ENCODE measurements at regions not wholly inside any gene's neighbourhood (a gene's known extent, or its start where the extent isn't known, plus 50 kb on each side); places are given as distances from the start of the nearest gene placed in this dataset.
A peak's percentile ranks its signal among the peaks of the same experiment; 100 is the strongest.

GRCh38 chr3:182136008-182136910, 424.5 kb downstream of the SOX2 start:
- DNase-seq (ENCODE audit: low spot score) = no peak

DNA sequence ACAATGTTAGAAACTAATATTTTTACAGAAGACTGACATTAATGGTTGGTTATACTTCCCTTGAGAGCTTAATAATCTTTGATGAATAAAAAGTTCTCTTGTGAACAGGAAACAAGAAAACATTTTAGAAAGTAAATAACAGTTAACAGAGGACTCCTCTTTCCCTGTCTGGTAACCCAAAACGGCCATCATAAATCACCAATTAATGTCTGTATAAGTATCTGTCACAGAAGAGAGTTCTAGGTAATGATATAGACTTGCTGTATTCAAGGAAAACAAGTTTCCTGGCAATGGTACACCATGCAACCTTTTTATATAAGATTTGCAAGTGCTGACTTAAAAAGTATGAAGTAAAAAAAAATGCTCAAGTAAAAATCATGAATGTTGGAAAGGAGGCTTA, 426.7 kb downstream of the SOX2 start:
- no peak for DNase-seq (ENCODE audit: low spot score)

DNA sequence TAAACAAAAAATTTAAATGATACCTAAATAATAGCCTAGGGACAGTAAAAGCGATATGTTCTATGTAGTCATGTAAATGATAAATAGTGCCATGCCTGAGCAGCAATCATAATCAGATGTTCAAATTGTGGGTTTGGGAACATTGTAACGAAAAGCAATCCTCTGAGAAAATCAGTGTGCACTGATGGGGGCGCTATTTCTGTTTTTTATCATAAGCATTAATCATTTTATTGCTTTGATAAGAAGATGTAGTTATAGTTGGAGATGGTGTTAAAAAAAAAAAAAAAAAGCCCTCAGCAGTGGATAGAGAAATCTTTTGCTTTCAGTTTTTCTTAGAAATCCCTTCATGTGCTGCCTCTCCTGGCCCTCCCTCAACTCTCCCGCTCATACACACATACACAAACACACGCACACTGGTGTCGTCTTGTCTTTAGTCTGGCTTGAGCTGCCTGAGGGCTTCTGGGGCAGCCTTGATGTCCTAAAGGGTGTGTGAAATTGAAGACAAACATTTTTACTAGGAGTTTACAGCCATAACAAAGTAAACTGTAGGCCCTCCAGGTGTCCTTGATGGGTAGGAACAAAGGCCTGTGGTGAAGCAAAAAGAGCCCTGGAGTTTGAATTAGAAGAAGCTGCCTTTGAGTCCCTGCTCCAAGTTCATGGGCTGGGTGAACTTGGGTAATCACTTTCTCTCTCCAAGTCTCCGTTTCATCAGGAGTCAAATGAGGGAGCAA, 428.1 kb downstream of the SOX2 start:
- no peak for DNase-seq (ENCODE audit: low spot score)

GRCh38 chr3:182142928-182143327, 431.2 kb downstream of the SOX2 start:
- DNase-seq (ENCODE audit: low spot score) = no peak

- DNase-seq (ENCODE audit: low spot score) = no peak
Measured at GRCh38 chr3:182143903-182144302, 432.2 kb downstream of the SOX2 start.

DNA sequence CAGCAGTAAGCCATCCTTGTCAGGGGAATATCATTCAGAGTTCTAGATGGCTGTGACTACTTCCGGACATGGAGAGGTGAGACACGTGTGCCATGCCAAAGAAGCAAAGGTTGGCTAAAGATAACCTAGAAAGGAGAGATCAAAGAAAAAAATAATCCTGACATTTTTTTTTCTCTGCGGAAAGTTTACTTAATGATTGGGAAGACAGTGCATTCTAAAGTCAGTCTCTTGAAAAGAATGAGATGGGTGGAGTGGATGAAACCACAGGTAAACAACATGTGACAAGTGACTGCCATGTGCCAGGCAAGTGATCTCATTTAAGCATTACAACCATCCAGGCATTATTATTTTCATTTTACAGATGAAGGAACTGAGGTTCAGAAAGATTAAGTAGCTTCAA, 436.6 kb downstream of the SOX2 start:
- DNase-seq (ENCODE audit: low spot score) = no peak

GRCh38 chr3:182149594-182149993, 437.9 kb downstream of the SOX2 start:
- no peak for DNase-seq (ENCODE audit: low spot score)

DNA sequence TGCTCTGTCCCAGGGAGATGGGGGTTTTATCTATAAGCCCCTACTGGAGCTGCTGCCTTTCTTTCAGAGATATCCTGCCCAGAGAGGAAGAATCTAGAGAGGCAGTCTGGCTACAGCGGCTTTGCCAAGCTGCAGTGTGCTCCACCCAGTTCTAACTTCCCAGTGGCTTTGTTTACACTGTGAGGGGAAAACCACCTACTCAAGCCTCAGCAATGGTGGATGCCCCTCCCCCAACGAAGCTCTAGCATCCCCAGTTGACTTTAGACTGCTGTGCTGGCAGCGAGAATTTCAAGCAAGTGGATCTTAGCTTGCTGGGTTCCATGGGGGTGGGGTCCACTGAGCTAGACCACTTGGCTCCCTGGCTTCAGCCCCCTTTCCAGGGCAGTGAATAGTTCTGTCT, 444.6 kb downstream of the SOX2 start:
- peak; percentile 21 for DNase-seq (ENCODE audit: low spot score)

DNA sequence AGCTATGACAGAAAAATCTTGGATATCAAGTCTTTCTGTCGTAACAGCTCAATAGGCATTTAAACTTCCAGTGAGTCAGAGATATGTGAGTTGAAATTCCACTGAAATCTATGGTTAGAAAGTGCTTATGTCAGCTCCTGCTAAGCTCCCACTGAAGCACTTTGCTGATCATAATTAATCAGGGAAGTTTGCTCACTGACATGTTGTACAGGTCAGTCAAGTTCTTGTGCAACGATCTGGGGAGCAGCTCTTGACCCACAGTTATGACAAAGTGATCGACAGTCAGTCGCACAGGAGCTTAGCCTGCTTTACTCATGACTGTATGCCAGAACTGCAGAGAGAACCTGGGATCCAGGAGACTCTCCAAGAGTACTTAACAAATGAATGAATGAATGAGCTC, 453.5 kb downstream of the SOX2 start:
- DNase-seq (ENCODE audit: low spot score) = no peak

- no peak for DNase-seq (ENCODE audit: low spot score)
Measured at GRCh38 chr3:182172534-182172933, 460.8 kb downstream of the SOX2 start.

DNA sequence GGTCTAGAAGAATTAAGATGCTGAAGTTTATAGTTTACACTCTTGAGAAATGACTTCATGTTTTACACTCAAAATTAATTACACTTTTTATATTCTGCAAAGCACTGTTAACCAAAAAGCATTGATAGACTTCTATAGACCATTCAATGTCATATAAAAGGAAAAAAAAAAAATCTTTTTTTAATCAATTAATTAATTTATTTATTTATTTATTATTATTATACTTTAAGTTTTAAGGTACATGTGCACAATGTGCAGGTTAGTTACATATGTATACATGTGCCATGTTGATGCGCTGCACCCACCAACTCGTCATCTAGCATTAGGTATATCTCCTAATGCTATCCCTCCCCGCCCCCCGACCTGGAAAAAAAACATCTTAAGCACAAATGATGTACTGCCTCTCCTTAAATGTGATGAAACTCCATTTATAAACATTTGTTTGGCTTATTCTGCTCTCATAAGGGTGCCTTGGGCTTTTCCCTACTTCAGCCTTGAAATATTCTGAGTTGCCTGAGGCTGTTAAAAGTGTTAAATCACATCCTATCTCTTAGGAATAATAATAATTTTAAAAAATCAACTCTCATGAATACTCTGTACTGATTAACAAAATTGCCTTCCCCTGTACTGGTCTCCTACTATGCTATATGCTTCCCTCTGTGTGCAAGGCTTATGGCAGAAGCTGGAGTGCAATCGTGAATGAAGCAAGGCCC, 466.9 kb downstream of the SOX2 start:
- no peak for DNase-seq (ENCODE audit: low spot score)

GRCh38 chr3:182179631-182180030, 467.9 kb downstream of the SOX2 start:
- no peak for DNase-seq (ENCODE audit: low spot score)

GRCh38 chr3:182180654-182181385, 469.1 kb downstream of the SOX2 start:
- DNase-seq (ENCODE audit: low spot score) = no peak

GRCh38 chr3:182182531-182182968, 470.8 kb downstream of the SOX2 start:
- DNase-seq (ENCODE audit: low spot score) = peak; percentile 33

DNA sequence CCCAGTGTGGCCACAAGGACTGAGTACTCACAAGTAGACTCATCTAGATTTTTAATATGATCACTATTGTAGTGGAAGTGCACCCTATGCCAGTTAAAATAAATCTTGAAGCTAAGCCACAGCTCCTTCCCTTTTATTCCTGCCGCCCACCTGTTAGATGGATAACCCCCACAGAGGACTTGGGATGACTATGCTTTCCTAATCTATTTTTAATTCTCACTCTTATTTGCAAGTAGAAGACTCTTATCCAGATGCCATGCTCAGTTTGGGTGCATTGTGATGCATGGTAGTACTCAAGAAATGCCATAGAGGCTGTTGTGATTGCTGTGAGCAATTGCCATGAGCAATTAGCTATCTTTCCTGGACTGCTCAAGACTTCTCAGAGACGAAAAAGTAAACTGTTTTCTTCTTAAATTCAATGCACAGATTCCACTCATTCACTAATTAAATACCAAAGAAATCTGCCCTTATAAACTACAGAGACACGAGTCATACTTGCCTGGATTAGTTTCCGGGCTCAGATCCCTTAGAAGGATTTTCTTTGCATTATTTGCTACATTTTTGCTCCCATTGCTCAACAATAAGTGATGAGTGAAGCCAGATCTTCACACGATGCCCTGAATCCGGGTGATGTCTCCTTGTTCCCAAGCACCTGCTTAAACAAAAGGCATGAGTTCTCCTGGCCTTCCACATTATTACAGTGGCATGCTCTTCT, 472.1 kb downstream of the SOX2 start:
- DNase-seq (ENCODE audit: low spot score) = no peak

DNA sequence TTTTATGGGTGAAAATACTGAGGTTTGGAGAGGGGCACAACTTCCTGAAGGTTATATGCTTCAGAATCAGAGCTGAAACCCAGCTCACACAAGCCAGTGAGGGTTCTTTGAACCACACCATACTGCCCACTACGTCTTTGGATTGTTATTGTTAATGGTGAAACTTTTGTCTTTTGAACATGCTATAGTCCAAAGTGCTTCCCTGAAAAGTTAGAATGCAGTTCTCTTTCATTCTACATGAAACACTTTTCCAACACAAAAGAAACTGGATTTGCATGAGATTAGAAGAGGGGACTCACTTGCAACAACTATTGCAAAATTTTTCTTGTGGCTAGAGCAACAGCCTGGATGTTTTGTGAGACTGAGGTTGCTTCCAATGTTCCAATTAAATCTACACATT, 473.6 kb downstream of the SOX2 start:
- DNase-seq (ENCODE audit: low spot score) = no peak

DNA sequence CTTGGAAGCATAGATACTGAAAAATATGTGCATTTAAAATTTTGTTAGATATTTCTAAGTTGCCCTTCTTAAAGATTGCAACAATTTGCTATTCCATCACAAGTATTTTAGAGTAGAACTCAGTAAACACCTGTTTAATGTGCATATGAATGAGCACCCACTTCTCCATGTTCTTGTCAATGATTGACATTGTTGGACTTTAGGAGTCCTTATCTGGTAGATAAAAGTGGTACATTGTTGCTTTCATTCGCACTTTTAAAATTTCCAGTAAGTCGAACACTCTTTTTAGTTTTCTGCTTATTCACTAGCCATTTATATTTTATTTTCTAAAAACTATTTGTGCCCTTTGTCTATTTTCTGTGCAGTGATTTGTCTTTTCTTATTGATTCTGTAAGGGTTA, 478.3 kb downstream of the SOX2 start:
- DNase-seq (ENCODE audit: low spot score) = no peak

- DNase-seq (ENCODE audit: low spot score) = no peak
Measured at GRCh38 chr3:182198345-182198744, 486.6 kb downstream of the SOX2 start.

- DNase-seq (ENCODE audit: low spot score) = no peak
Measured at GRCh38 chr3:182201456-182202168, 489.9 kb downstream of the SOX2 start.

DNA sequence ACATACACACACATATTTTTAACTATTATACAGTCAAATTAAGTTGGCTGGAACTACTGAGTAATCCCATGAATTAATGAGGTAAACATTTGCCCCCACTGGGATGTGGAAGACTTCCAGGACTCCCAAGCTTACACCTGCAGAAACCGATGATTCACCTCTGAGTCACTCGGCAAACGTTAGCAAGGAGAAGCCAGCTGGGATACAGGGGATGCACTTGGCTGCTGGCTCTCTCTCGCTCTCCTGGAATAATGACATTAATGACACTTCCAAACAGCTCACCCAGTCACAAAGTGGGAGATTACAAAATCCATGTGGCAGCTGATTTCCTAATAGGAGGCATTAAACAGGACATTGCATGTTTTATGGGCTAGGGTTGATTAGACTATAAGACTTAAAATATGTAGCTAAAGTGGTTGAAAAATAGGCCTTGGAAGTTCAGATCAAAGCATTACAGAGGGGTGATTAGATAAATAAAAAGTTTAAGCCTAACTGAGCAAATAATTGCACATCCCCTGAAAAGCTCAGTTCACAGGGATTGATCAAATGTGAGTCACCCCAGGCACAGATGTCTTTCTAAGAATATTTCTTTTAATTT, 500.9 kb downstream of the SOX2 start:
- DNase-seq (ENCODE audit: low spot score) = peak; percentile 96

Data from H4 (cell line).